Kidney glomerular epithelial cell (primary cell): ENCODE measurements at regions not wholly inside any gene's neighbourhood (a gene's known extent, or its start where the extent isn't known, plus 50 kb on each side); places are given as distances from the start of the nearest gene placed in this dataset.
A peak's percentile ranks its signal among the peaks of the same experiment; 100 is the strongest.

Source experiments
- DNase-seq: peaks from one replicate; lab custom pipeline; 2025; lab: John Stamatoyannopoulos, UW

DNA sequence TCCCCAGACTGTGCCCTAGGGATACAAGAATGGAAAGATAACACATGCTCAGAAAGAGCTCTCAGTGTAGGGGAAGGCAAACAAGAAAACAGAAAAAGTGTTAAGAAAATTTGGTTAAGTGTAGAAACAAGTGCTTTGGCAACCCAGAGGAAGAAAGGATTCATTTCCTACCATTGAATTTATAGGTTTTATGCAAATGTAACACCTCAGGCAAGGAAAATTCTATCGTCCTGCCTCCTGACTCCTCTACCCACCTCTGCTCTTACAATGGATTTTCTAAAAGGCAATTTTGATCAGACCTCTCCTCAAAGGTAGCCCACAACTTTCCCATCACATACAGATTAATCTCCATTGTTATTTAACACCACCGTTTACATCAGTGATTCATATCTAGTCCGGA, 298.7 kb downstream of the RFC3 start:
- DNase-seq: no peak

DNA sequence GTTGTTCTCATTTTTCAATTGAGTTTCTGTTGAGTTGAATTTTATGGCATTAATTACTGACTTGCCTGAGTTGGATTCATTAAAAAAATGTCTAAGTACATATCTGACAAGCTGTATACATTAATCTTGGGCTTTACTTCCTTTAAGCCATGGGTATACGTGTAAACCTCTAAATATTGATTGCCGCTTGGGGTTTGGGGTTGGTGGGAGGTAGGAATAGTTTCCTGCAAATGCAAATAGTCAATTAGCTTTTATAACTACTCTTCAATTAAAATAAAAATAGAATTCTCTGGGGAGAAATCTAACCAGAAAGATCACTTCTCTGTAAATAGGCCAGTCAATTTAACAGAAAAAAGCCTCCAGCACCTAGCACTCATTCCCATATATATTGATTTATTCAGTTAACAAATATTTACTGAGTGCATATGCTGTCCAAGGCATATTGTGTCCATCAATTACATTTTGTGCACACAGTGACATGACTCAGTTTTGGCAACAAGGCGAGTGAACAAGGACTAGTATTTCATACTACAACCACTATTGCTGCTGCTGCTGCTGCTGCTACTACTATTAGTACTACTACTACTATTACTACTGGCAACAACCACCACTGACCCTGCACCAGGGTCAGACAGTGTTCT, 306.8 kb downstream of the RFC3 start:
- no peak for DNase-seq

DNA sequence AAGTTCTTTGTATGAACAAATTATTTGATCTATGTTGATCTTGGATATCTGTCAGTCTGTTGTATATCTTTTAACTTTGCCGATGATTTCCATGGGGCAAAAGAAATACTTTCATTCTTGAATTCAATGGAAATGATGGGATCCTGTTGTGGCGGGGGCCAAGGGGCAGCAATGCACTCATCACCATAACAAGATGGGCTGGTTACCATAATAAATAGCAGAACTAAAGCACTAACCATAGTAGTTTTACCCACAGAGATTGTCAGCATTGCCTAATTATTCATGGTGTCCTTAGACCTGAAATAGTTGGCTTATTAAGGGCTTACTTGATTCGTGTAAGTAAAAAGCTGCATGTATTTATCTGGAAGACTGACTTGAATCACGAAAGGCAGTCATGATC, 309.6 kb downstream of the RFC3 start:
- DNase-seq: no peak

DNA sequence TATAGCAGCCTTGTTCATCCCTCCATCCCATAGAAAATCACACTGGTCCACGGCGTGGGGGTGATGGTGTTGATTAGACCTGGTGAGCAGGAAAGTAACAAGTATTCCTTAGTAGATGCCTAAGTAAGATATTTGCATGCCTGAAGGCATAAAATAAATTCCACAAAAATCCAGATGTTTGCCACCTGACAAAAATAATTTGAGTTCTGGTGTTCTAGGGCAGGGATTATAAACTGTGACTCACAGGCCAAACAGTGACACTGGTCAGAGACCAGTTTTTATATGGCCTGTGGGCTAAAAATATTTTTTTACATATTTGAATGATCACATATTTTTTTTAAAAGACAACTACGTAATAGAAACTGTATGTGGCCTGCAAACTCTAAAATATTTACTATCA, 310.7 kb downstream of the RFC3 start:
- DNase-seq: no peak

DNA sequence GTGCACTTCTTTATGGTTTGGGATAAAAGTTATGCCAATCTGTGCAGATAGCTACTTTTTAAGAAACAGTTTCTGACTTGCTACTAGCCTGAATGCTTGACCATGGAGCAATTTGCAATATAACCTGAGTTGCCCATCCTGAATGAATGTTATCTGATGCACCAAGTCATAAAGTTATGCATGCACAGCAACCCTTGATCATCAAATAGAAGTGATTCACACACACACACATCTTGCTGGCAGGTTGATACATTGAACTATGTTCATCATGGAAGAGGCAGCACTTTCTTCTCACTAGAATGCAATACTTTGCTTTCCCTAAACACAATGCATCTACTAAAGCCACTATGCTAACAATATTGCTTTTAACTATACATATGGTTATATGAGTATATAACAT, 311.5 kb downstream of the RFC3 start:
- DNase-seq: no peak

DNA sequence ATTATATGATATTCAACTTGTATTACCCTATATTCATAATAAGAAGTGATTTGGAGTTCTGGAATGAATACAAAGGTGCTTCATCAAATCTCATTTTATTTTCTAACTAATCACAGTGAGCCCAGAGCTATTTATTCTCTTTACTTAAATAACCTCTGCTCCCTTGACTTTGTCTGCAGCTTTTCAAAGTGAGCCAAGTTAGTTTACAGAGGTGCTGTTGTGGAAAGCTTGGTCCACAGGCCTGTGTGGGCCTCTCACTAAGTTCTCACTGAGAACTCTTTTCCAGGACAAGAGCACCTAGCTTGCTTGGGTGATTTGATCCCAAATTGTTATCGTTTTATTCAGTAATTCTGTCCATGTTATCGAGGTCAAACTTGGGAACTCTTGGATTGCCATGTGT, 319.3 kb downstream of the RFC3 start:
- no peak for DNase-seq

DNA sequence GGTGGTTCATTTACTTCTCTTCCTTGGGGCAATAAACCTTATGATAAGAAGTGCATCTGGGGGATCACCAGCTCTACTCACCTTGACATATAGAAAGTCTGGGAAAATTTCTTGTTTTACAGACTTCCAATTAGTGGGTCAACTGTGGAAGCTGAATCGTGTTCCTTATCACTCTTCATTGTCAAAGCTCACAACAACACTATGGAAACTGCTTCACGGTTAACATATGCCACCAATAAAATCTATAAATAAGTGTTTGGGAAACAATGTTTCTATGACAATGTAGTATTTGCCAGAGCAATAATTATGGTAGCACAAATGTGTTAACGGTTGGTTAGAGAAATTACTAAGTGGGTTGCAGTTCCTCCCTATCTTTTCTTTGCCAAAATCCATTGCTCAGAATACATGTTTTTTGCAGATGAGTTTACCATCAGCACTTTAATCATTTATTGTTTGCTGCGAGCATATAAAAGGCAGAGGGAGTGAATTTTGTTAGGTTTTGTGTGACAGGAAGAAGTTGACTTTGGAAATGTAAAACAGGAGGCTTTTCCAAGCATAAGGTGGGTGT, 321.8 kb downstream of the RFC3 start:
- no peak for DNase-seq

DNA sequence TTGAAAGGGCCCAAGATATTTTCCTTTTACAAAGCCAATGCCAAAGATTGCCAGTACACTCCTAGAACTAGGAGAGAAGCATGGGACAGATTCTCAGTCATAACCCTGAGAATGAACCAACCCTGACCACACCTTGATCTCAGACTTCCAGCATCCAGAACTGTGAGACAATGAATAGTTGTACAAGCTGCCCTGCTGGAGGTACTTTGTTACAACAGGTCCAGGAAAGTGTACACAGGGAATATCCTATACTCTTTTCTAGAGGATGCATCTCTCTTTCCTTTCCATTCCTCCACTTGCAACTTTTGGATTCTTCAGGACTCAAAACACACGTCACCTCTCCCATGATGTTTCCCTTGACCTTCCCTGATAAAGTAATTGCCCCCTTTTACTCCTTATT, 325.7 kb downstream of the RFC3 start:
- DNase-seq: no peak

DNA sequence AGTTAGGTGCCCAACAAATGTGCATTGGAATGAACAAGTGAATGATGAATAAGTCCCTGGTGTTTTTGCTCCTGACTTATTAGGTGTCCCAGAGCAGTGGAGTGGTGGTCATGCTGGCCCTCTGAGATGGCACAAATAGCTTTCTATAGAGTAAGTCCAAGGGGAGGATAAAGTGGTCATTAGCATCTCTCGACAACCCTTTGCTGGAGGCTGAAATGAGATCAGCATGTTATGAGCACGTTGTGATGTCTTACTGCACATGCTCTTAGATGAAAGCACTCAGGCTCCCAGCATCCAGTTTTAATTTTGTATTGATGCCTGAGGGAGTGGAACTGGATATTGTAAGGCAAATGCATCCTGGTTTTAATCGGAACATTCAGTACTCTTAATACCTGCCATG, 326.2 kb downstream of the RFC3 start:
- DNase-seq: no peak

DNA sequence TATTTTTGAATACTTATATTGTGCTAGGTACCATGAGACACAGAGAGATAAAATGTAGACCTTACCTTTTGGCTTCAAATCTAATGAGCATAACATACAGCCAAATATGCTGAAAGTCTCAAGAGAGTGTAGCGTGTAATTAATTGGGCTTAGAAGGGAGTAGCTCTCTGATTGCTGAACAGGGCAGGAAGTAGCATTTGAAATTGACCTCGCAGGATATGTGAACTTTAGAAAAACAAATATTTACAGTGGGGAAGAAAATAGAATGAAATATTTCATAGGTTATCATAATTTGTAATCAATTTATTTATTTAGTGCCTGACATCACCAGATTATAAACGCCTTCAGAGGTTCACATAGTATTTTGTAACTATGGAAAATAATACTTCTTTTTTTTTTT, 327.1 kb downstream of the RFC3 start:
- DNase-seq: no peak

DNA sequence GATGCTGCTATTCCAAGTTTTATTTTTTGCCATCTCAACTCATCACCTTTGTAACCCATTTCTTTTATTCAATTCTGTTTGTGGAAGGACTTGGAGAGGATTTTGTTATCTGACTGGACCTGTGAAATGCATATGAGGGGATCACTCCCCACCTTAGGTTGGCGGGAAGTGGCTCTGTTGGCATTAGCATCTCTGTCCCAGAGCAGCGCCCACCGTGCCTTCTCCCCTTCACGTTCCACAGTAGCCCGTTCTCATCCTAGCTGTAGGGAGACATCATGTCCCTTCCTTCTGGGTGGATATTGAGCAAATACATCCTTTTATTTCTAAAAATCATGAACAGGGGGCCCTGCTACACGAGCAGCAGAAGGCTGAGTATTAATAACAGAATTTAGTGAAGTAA, 330.4 kb downstream of the RFC3 start:
- DNase-seq: no peak

DNA sequence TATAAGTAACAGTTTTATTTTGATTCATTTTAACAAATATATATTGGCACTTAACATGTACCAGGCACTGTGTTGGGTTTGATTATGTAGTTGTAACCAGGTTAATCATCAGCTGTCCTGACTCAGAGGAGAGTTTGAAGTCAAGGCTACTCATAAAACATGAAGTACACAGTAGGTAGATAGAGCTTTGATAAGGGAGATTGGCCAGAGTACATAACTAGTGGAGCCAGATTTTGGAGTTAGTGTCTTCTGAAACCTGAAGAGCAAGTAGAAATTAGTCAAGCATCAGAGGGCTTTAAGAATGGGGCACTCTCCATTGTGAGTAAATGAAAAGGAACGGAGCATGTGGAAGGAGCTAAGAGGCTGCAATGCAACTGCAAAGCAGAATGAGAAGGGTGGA, 333.9 kb downstream of the RFC3 start:
- no peak for DNase-seq

DNA sequence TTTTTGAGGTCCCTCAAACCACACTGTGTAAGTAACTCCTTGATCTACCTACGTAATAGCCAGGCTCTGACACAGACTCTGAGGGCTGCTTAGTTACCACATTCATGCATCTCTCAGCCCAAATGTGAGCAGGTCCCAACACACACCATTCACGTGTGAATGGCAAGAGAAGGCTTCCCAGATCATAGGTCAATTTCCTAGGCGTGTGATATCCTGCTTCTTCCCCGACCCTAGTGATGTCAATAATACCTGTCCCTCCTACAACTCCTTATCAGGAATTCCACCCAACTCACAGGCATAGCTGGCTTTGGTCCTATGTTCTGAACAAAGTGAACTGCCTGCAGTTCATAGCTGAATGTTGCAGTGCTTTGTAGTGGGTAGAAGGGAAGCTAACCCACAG, 334.5 kb downstream of the RFC3 start:
- no peak for DNase-seq

DNA sequence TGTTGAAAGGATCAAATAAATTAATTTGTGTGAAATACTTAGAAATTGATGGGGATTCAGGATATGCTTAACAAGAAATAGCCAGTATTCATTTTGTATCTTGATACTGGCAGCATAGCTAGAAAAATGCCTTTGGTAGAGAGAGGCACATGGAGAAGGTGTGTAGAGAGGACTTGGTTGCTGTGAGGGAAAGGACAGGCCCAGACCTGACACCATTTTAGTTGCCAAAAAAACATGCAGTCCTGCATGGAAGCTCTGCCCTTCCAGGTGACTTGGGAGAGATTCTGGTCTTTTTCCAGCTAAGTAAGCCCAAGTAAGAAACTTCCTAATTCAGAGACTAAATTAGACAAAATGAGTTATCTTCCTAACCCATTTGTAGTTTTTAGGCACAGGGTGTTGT, 335.0 kb downstream of the RFC3 start:
- no peak for DNase-seq

DNA sequence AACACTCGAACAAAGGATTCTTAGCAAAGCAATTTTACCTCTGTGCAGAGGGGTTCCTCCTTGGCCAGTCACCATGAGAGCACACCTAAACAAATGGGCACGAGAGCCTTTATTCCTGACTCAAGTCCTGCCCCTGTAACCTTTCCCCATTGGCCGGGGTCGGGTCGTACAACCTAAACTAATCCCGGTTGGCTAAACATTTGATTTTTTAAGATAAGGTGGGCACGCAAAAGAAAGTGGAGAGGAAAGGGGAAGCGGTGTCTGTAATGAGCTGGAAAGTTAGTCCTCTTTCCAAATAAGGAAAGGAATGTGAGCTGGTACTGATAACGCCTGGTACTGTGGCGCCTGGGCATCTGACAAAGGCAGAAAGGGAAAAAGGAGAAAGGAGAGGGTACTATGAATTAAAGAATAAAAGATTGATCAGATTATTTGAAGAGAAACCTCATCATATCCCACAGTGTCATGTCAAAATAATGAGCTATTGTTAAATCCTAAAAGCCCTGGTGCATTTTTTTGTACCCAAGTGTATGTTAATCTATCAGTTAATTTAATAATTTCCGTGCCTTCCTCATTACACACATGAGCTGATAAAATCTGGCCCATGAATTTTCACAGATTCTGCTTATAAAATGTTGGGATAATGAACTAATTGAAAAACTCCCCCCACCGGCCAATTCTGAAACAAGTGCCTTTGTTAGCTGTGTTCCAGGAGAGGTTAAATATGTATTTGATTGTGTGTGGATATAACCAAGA, 335.7 kb downstream of the RFC3 start:
- DNase-seq: no peak

DNA sequence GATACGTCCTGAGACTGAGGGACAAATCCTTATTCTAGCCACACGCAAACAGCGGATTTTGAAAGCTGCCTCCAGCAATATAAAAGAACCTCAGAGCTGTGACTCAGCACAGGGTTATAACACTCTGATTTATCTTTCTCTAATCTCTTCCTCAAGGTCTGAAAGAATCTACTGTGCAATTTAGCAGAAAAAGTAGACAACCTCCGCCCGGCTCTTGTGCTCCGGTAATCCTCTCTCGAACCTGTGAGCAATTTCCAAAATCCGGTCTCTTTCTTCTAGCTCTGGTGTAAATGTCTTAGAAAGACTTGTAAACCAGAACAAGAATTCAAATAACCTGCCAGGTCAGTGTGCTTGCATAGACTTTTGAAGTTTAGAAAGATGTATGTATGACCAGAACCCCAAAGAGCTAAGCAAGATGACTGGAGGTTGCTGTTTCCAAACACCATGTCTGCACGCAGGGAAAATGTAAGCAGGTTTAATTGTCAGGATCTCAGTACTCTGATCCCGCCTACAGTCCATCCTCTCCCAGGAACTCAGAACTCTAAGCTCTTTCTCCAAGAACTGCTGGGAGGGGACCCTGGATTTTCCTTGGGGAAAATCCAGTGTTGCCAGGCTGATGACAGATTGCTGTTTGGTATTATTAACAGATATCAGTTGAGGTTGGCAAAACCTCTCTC, 338.1 kb downstream of the RFC3 start:
- peak; percentile 17 for DNase-seq

DNA sequence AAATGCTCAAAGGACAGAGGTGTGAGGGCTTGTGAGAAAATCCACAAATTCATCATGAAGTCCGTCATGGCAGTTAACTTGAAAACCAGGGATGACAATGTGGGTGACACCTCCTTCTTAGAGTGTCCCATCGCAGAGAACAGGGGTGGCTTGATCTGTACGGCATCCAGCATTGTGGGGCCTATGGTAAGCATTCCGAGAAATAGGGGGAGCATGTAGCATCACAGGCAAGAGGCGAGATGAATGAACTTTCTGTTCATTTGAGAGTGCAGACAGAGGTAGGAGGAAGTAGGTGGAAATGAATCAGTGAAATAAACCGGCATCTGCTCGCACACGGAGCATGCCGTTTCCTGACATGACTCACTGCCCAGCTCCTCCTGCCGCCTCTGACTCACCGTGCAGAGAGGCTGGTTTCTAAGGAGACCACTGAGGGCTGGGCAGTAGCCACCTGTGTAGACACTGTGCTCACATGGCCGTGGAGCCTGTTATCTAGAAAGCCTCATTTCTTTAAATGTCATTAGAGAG, 339.0 kb downstream of the RFC3 start:
- DNase-seq: peak; percentile 86

DNA sequence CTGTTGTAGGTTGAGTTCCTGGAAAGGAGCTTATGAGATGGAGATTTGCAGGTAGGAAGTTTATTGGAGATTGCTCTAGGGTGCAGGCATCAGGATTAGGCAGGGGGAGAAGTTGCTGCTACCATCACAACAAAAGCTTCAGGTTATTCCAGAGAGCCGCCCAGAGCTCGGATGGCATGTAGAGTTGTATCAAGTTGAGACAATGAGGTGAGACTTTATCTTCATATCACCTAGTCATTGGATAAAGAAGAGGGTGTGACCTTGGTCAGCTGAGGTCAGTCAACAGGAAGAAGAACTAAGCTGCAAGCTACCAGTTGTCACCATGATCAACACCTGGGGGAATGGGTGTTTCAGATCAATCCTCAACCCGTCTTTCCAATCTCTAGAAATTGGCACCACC, 342.0 kb downstream of the RFC3 start:
- DNase-seq: no peak

DNA sequence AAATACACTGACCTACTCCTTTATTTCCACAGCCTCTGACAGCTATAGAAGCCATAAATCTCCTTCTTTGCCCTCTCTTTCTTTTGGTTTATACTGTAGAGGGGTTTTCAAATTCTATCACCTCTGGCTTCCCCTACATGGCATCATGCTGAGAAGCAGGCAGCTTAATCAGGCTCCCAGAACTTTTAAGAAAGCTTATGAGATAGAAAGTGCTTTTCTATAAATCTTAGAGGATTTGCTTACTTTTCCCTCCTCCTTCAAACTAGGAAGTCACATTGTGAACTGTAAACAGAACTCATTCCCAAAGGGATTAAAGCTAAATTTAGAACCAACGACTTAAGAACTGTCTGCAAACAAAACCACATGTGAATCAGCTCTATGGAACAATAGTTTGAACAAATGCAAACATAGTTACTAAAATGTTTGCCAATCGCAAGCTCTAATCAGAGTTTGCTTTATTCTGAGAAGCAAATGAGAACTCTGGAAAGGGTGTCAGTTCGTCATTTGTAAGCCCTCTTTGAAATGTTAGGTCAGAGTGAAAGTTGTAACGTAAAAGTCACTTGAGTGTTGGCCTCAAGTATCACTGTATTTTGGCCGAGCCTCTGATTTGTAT, 344.1 kb downstream of the RFC3 start:
- DNase-seq: no peak

DNA sequence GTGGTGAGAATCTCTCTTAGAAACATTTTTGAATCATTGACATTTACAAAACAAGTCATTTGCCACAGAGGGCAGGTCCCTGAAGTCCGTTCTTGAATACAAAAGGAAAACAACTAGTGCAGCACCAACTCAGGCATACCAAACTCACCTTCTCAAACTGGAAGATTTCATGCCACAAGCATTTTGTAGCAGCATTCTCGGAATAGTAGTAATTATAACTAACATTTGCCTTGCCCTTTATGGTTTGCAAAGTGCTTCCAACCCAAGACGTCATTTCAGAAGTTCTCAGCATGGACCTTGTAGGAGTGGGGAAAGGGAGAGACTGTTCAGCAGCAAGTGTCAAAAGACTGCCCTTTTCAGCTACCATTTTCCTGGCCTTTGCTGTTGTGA, 344.6 kb downstream of the RFC3 start:
- no peak for DNase-seq

DNA sequence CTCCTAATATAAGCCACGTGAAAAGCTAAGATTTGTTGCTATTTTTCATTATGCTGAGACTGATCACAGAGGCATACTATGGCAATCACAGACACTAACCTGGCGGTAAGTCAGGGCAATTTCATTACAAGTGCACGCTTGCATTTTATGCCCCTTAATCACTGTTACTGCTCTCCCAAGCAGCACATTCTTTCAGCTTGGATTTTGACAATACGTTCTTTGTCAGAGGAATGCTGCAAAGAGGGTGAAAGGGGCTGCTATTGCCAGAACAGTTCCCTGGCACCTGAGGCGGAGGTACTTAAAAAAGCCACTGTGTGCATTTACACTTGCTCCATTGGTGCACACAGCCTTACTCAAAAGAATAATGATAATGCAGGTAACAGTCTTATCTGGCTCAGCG, 346.6 kb downstream of the RFC3 start:
- DNase-seq: peak; percentile 25

DNA sequence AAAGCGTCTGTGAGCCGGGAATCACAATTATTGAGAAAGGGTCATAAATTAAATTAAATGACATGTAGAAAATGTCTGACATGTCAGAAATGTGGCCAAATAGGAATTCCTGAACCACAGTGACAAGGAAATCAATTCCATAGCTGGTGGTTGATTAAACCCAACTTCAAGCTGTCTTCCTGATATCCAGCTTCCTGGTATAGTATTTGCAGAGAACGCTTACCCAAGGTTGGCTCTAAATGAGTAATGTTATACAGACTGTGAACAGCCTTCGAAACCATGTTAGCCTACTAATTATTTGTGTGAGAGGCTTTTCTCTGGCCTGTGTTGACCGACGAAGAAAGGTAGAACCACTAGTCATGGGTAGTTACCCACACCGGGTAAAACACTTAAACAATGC, 347.2 kb downstream of the RFC3 start:
- no peak for DNase-seq

DNA sequence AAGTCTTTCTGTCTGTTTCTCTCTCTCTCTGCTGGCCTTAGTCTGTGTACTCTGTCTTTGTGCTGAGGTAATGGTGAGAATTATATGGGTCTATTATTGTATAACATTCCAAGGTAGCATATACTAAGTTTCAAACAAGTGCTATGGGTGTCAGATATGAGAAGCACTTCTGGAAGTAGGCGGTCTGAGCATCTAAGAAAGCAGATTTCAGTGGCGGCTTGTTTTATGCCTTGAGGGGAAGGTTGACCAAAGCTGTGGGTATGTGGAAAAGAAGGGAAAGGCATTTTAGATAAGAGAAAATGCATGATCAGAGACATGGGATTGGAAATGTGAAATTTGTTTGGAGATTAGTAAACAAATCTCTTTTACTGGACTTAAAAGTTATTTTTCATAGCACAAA, 348.5 kb downstream of the RFC3 start:
- no peak for DNase-seq
